NCI-H82 (cell line): ENCODE measurements at regions not wholly inside any gene's neighbourhood (a gene's known extent, or its start where the extent isn't known, plus 50 kb on each side); places are given as distances from the start of the nearest gene placed in this dataset.
A peak's percentile ranks its signal among the peaks of the same experiment; 100 is the strongest.

Experiments used
- DNase-seq: peaks from one replicate; lab custom pipeline; 2025; lab: John Stamatoyannopoulos, UW

DNA sequence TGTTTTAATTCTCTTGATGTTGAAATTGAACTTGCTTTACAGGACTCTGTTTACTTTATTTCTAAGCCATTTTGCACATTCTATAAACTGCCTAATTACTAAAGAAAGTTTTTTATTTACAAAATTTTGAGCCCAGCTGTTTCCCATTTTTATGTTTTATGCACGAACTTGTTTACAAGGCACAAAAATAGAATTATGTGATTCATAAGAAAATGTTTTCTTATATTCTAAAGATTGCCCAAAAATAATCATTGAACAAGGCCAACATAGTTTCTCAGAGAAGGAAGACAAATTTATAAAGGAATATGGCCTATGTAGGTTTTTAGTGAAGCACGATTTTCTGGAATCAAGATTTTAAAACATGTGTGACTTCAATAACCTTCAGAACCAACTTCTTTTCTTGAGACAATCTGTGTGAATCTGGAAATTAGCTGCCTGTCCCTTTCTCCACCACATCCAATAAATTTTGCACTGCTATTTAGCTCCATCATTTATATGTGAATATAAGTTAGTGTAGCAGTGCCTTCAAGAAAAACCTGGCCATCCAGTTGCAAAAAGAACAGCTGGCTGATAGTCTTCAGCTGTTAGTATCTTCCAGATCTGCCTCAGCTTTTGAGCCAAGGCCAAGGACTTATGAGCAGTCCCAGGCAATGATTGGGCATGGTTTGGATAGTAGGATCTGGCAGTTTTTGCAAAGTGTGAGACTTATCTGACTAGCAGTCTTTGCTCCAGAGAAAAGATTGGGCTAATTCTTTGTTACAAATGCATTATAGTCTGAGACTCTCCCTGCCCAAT lies 253.2 kb upstream of the COL3A1 start:
- no peak for DNase-seq

DNA sequence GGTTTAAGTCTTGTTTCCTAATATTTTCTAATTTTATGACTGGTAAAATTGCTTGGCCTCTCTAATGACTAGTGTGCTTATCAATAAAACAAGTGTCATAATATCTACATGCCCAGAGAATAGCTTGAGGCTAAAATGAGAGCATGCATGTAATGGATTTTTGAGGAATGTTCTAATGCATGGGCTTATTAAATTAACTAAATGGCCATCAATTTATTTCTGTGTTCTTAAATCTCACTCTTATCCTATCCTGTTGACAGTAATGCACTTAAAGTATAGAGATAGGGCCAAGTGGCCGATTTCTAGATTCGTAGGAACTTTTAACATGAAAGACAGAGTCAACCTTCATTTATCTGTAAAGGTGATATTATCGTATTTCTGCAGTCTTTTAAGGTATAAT lies 252.4 kb upstream of the COL3A1 start:
- DNase-seq: no peak

DNA sequence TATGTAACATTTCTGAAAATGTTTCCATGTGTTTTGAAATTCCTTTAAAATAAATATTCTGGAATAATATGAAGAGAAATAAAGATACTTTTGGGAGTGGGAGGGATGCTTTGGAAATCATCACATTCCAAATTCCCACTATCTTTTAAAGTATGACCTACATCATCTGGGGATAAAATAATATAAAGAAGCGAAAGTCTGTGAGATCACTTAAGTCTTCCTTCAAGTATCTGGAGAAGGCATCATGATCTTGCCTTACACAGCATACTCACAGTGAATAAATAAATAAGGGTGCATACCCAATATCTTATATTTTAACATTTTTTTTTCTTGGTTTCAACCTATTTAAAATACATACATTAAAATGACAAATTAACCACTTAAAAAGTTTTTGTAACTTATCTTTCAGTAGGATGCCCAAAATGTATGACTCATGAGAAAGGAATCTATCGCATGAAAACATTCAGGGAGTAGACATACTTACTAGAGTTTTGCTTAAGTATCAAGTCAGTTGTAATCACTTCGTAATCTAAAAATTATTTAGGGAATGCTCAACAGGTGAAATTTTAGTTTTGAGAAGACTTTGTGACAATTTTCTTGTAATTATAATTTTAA lies 248.3 kb upstream of the COL3A1 start:
- DNase-seq: no peak

DNA sequence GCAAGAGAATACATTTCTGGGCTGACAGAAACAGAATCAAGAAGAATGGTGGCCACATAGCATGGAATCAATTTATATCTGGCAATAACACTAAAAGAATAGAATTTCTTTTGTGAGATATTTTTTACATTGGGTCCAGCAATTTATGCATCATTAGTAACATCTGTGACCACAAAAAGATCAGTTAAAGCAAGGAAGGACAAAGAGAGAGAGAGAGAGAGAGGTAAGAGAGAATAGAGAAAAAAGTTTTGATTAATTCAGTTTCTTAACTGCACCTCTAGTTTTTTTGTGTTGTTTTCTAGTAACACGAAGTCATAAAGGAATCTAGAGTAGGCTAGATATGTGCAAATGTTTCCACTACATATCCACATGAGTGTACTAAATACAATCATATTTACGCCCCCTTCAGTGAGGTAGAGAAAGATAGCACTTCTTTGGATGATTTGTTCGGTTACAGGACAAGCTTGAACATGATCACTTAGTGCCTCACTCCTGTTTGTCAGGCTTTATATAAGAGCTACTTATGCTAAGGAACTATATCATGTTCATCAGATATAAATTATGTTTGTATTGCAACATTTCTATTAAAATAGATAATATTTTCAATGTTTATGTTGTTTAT lies 247.4 kb upstream of the COL3A1 start:
- DNase-seq: no peak

DNA sequence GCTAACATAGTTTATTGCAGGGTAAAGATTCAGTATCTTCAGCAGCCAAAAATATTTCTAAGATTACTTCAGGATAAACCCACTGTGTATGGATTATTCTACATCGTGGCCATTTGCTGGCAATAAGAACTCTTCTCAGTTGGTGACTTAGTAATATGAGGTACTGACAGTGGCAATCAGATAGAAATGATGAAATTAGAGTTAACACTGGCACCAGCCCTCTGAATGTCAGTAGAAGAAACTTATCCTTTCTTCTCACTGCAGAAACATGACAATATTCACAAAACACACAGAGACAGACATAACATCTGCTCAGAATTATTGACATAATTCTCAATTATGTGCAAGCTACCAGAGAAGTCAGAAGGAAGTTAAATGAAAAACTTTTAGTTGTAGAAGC lies 246.3 kb upstream of the COL3A1 start:
- no peak for DNase-seq

DNA sequence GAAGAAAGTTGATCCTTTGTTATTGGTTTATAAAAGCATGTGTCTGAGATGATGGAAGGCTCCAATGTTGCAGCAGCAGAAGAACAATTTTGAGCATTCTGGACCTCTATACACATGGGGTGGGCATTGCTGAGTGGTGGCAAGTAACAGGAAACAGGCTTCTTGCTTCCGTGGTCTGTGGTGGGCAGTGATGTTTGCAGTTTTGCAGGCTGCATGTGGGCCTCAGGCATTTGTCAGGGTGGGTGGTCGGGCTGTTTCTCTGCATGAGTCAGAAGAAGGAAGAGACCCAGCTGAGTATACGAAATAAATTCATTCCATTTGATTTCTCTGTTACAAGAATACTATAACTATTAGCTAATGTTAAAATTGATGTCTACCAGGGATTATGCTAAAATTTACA lies 239.5 kb upstream of the COL3A1 start:
- DNase-seq: peak; percentile 42

DNA sequence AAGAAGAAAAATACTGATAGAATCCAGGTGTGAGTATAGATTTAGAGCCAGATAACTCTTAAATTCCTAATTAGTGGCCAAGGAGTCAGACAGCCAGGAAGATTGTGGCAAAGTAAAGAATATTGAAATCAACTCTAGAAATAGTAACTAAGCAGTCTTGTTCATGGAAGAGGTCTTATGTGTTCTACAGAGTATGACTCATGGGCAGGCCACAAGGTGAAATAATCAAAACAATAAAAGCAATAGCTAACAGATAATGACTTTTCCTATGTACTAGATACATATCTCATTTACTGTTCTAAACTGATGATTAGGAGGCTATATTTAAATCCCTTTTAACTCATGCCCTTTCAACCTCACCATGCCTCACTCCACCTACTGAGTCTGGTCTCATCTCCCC lies 227.4 kb upstream of the COL3A1 start:
- no peak for DNase-seq

DNA sequence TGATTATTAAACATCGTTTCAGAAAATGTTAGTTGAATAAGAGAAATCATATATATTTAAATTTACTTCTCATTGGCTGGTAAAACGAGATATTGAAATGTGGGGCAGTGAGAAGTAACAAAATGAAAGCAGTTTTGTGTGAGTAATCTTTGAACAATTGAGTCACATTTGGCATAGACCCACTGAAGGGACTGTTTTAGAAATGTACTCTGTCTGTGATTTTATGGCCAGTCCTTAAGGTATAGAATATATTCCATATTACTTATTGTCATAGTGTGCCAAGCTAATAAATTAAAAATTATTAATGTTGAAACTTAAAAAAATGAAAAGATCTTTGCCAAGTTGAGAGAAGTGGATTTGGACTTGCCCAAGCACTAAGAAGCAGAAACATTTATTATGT lies 222.4 kb upstream of the COL3A1 start:
- no peak for DNase-seq

DNA sequence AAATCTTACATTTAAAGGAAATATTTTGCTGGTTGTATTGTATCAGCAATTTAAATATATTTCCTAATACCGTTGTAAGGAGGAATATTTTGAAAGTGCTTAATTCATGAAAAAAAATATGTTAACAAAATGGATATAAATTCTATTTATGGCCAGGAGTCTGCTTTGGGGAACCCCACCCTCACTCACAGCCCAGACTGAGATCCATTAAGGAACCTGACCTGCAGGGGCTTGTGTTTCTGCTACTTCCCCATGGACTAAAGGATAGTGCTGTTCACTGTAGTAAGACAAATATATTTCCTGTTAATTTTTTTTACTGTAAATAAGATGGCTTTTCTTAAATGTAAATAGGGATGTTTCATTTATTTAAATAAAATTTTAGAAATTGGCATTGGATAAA lies 221.9 kb upstream of the COL3A1 start:
- DNase-seq: no peak

DNA sequence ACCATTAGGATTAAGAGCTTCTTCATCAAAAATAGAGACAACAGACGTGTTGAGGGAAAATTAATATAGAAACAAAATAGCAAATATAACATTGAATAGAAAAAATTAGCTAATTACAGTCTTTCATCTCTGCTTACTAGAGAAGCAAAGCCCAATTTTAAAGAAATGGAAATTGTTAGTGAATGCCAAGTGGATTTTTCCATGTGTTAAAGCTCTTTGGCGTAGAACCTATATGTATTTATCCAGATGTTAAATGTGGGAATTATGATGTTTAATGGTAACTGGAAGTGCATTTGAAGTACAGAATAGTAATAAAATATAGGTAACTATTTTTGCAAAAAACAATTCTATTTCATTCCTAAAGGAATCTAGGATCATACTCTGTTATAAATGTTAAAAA lies 212.0 kb upstream of the COL3A1 start:
- DNase-seq: no peak

DNA sequence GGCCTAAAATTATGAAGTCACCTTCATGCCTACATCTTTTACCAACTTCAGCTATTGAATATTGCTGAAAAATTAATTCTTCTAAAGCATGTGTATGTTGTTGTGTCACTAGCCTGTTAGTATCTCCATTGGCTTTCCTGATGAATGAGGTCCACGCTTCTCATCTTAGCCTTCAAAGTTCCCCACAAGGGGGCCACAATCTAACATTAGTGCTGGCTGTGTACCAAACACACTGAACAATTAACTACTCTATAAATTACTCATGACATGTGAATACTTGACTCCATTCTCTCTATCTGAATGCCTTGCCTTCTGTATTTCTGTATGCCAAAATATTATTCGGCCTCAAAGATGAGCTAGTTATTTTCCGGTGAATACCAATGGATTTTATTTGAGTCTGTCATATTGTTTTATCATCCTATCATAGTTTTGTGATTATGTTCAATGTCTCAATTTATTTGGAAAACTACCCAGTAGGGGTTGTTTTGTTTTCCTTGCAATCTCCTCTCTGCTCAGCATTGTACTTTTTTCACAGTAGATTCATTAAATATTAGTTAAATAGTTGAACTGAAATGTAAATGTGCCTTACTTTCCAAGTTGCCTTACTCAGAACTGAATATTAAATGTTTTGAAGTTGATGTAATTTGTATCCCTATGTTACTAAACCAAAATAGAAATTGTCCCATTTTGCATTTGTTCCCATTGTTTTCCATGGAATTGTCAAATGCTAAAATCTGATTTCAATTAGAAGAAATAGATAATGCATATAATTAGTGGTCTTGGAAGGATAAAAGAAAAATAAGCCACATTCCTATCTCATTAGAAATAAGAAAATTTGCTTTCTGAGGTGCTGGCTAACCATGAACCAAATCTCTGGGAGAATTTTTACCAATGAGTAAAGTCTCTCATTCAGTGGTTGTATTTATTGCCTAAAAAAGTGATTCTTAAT lies 208.4 kb upstream of the COL3A1 start:
- peak; percentile 71 for DNase-seq

DNA sequence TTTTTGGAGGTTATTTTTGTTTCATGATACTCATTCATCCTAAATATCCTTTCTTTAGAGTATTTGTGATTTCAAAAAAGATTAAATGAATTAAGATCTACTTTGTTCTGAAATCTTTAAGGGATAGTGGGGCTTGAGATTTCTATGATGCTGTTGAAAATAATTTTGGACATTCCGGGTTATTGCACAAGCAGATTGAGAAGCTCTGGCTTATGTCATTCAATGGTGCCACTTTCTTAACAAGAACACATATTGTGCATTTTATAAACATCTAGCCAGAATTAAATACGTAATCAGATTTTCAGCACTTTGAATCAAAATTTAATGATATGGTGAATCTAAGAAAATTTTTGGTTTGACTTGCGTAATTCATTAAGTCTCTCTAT lies 207.7 kb upstream of the COL3A1 start:
- no peak for DNase-seq

DNA sequence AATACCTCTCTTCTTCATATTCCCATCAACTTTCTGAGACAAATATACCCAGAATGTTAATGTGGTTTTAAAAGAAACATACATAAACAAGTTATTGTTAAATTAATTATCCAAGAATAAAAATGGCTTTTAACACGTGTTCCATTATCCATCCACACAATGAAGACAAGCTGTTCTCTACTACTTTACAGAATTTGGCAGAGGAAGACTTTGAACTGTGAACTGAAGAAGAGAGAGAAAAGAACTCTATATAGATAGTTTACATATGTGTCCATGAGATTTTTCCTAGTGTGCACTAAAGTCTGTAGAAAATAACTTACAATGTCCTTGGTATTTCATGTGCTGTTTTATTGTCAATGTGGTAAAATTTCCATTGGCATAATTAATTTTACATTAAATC lies 207.0 kb upstream of the COL3A1 start:
- DNase-seq: no peak

DNA sequence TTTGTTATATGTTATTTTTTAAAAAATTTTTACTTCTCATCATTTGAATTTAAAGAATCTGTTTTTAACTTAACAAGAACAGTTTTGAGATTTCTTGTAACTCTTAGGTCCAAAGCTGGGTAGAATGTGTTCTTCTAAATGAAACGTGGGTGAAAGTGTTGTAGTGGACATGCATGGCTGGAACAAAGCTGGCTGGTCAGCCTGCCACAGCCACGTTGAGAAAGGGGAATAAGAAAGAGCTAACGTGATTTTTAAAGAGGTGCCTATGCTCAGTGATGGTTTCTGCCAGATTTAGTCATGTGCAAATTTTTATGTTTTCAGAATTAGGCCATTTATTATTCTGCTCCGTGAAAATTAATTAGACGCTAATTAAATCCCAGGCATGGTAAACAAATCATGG lies 203.9 kb upstream of the COL3A1 start:
- no peak for DNase-seq

DNA sequence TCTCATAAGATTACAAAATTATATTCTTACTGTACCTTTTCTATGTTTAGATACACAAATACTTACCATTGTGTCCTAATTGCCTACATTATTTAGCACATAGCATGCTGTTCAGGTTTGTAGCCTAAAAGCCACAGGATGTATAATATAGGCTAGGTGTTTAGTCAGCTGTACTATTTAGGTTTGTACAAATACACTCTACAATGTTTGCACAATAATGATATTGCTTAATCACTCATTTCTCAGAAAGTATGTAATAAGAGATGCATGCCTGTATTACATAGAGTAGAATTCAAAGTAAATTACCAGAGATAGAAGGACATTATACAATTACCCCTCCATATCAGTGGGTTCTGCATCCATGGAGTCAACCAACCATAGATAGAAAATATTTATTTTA lies 201.1 kb upstream of the COL3A1 start:
- no peak for DNase-seq

DNA sequence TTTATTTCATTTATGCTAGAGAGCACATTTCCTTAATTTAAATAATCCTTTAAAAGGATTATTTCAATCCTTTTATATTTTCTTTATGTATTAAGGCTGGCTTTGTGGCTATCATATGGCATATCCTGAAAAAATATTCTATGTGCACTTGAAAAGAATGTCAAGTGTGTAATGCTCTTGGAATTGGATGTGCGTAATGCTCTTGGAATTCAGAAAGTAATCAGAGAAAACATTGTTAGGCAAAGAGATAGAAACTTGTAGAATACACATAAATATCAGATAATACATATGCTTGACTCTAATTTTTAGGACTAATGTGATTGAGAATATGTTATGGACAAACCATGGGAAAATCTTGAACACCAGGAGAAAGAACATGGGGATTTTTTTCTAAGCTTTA lies 197.5 kb upstream of the COL3A1 start:
- DNase-seq: peak; percentile 7

DNA sequence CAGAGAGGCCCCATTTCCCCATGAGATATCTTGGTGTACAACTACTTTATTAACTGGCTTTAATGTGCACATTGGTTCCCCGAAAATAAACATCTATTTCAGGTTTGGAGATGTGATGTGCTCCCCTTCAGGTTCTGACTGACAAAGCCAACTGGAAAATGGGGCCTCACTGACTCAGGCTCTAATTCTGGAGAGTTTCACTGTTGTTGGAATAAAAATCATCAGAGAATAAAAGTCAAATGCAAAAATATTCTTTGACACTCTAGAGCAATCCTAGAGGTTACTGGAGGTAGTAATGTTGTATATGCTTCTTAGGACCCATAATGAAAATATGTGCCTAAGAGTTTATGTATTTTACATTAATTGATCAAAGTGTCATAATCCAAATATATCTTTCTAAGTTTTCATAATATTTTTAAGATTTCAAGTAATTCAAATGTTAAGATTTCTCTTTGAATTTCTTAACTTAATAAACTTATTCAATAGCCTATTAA lies 189.9 kb upstream of the COL3A1 start:
- no peak for DNase-seq

DNA sequence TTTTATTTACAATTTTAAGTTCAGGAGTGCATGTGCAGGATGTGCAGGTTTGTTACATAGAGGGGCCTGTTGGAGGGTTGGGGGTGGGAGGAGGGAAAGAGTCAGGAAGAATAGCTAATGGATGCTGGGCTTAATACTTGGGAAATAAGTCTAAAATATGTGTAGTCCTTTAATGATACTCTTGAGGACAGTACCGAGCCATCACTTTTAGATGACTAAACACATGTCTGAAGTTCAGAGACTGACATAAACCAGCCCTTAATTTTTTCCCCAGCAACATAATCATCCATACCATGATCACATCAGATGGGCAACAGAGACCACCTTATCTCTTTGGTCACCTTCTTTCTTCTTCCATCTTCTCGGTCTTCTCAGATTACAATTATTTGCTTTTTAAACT lies 189.1 kb upstream of the COL3A1 start:
- no peak for DNase-seq

DNA sequence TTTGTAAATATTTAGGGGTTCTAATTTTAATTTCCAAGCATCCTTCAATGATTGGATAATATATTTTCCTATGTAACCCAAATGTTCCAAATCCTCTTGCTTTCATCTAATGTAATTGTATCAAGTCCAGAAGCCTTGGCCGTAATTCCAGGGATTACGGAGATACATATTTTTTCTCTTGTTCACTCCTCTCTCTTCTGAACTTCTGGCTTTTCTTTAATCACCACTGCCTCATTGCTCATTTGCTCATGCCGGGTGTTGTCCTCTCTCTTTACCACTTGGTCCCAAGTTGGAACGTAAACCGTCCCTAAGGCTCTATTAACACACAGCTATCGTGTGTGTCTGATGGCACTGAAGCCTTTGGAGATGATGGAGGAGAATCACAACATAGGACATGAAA lies 188.7 kb upstream of the COL3A1 start:
- DNase-seq: no peak

DNA sequence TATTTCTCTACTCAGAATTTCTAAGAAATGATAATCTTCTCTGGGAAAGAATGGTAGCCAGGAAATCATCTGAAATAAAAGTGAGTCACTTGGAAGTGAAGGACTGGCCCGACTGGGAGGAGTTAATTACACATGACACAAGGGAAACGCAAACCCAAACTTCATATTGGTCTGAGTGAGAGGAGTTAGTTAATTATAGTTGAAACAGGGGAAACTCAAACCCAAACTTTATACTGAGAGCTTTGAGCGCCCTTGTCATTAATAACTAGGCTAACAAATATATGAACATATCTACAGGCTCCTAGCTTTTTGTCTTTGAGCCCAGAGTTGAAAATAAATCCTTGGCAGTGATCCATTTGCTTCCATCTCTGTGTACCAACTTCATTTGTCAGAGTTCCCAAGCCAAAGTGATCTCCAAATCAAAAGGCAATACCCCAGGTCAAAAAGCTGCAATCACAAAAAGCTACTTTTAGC lies 187.8 kb upstream of the COL3A1 start:
- no peak for DNase-seq

DNA sequence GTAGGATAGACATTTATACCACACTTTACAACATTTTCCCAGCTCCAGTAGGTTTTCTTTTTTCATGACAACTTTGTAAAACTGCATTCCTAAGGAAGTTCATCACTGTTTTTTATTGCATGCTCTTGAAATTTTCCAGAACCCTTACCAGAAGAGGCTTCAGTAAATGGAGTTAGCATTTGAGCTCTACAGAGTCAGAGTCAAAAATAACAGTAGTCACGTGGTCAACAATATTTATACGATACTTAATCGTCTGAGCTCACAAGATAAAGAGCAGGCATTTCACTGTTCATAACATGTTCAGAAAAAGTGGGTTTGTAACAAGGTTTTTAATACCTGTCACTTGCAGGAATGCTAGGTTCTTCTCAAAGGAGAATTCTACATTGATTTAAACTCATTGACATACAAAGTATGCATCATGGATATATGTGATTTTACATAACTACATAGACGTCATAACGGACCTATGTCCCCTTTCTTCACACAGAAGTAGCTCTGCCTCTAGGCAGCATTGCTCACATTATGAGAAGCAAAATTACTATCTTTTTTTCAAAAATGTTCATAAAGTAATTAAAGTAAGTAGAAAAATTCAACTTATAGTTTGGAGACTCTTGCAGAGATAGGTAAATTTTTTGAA lies 187.0 kb upstream of the COL3A1 start:
- no peak for DNase-seq
